ENCODE measurements at regions not wholly inside any gene's neighbourhood (a gene's known extent, or its start where the extent isn't known, plus 50 kb on each side); places are given as distances from the start of the nearest gene placed in this dataset.
"Not testable (repeated sequence)": the region's sequence is repeated elsewhere in the genome, so short reads cannot be mapped to it uniquely, and the experiment has no call there.

- DNase-seq: no peak
Observed at GRCh38 chr9:117649126-117649525, 55.1 kb upstream of the TLR4 start.

GRCh38 chr9:117644932-117645636 lies 59.1 kb upstream of the TLR4 start:
- DNase-seq: no peak

GRCh38 chr9:117644133-117644931 lies 59.9 kb upstream of the TLR4 start:
- peak; percentile 48 for DNase-seq

- DNase-seq: no peak
Observed at GRCh38 chr9:117643288-117643654, 60.9 kb upstream of the TLR4 start.

GRCh38 chr9:117642571-117643287 lies 61.5 kb upstream of the TLR4 start:
- DNase-seq: not testable (repeated sequence)

- DNase-seq: no peak
Observed at GRCh38 chr9:117636681-117637080, 67.5 kb upstream of the TLR4 start.

GRCh38 chr9:117625154-117625553 lies 79.0 kb upstream of the TLR4 start:
- DNase-seq: no peak

GRCh38 chr9:117624106-117624505 lies 80.1 kb upstream of the TLR4 start:
- DNase-seq: no peak

- no peak for DNase-seq
Observed at GRCh38 chr9:117622347-117622746, 81.9 kb upstream of the TLR4 start.

GRCh38 chr9:117616431-117616831 lies 87.8 kb upstream of the TLR4 start:
- DNase-seq: no peak

- no peak for DNase-seq
Observed at GRCh38 chr9:117612317-117612716, 91.9 kb upstream of the TLR4 start.

GRCh38 chr9:117597977-117598376 lies 106.2 kb upstream of the TLR4 start:
- no peak for DNase-seq

- no peak for DNase-seq
Observed at GRCh38 chr9:117596678-117597077, 107.5 kb upstream of the TLR4 start.

- DNase-seq: no peak
Observed at GRCh38 chr9:117595650-117596049, 108.6 kb upstream of the TLR4 start.

- DNase-seq: no peak
Observed at GRCh38 chr9:117587263-117587662, 116.9 kb upstream of the TLR4 start.

- no peak for DNase-seq
Observed at GRCh38 chr9:117574099-117574498, 130.1 kb upstream of the TLR4 start.

GRCh38 chr9:117564839-117565238 lies 139.4 kb upstream of the TLR4 start:
- no peak for DNase-seq

- no peak for DNase-seq
Observed at GRCh38 chr9:117561761-117562160, 142.4 kb upstream of the TLR4 start.

GRCh38 chr9:117555964-117556629 lies 141.2 kb upstream of the ASTN2 start:
- no peak for DNase-seq

GRCh38 chr9:117552811-117553210 lies 138.0 kb upstream of the ASTN2 start:
- DNase-seq: no peak

- no peak for DNase-seq
Observed at GRCh38 chr9:117551171-117551570, 136.3 kb upstream of the ASTN2 start.

- no peak for DNase-seq
Observed at GRCh38 chr9:117549444-117549843, 134.6 kb upstream of the ASTN2 start.

GRCh38 chr9:117548556-117548955 lies 133.7 kb upstream of the ASTN2 start:
- no peak for DNase-seq

Data from activated T-cell treated with anti-CD3 and anti-CD28 coated beads, Interleukin-2, amount 50 U/mL, for 1 hour (primary cell).